GM13977 (cell line): ENCODE measurements at regions not wholly inside any gene's neighbourhood (a gene's known extent, or its start where the extent isn't known, plus 50 kb on each side); places are given as distances from the start of the nearest gene placed in this dataset.

Experiments
- DNase-seq: peaks from one replicate; pipeline ENCODE4 v3.0.0; 2012; ENCODE audit warnings: low spot score
- CTCF ChIP-seq: IDR thresholded peaks from 2 replicates; pipeline ENCODE4 v1.5.1; 2012; ENCODE audit warnings: mild to moderate bottlenecking, control low read depth; ENCODE audit not compliant: insufficient read depth; ENCODE audit errors: extremely low read depth, missing control alignments
- in situ Hi-C: fragments of 300-500 bp; cut with MboI; formaldehyde crosslinking; loops from one replicate; pipeline ENCODE4 v1.12.0; 2022; ENCODE audit warnings: low sequenced_read_pairs, low pct_unique_long_range_greater_than_20kb, mixed read lengths, inconsistent platforms; ENCODE audit not compliant: unreplicated experiment

GRCh38 chr5:135137146-135137915, 103.3 kb upstream of the PITX1 start:
- in situ Hi-C loops: no loop called here
- no peak for TF ChIP-seq CTCF
- DNase-seq: no peak

GRCh38 chr5:135136546-135136945, 102.5 kb upstream of the PITX1 start:
- TF ChIP-seq CTCF: no peak
- in situ Hi-C loops: no loop called here
- no peak for DNase-seq

- in situ Hi-C loops: no loop called here
- no peak for DNase-seq
- TF ChIP-seq CTCF: no peak
These were observed 101.7 kb upstream of the PITX1 start for GRCh38 chr5:135135530-135136226.

GRCh38 chr5:135134691-135135381, 100.8 kb upstream of the PITX1 start:
- no peak for DNase-seq
- in situ Hi-C loops: no loop called here
- no peak for TF ChIP-seq CTCF

GRCh38 chr5:135133698-135134515, 99.9 kb upstream of the PITX1 start:
- in situ Hi-C loops: no loop called here
- no peak for TF ChIP-seq CTCF
- no peak for DNase-seq

GRCh38 chr5:135133181-135133580, 99.2 kb upstream of the PITX1 start:
- DNase-seq: no peak
- no peak for TF ChIP-seq CTCF
- in situ Hi-C loops: no loop called here
